Heart left ventricle (tissue), 16 donors: ENCODE measurements at regions not wholly inside any gene's neighbourhood (a gene's known extent, or its start where the extent isn't known, plus 50 kb on each side); places are given as distances from the start of the nearest gene placed in this dataset.

Experiments used
- ATAC-seq, 4 donors: fragments of 200-7000 bp; cut with Tn5 transposase; one replicate each; pipeline ENCODE4 v1.9.1; 2020 to 2022; ENCODE audit warnings: moderate library complexity in 4 of 4, mild to moderate bottlenecking in 3 of 4, moderate number of reproducible peaks in 1 of 4
- DNase-seq, 5 donors: peaks; one replicate each; pipeline ENCODE4 v3.0.0-alpha.2; 2020
- H3K27ac ChIP-seq, 12 donors: fragments of 200-600 bp; sonication (generic) in 4 of 12; one replicate each; pipeline versions ENCODE4 v1.5.0 to v1.8.0; 2016 to 2022; ENCODE audit warnings: mild to moderate bottlenecking in 2 of 12
- H3K27me3 ChIP-seq, 9 donors: fragments of 200-600 bp; sonication (generic) in 2 of 9; one replicate each; pipeline versions ENCODE4 v1.5.1 to v1.8.0; 2016 to 2022; ENCODE audit warnings: mild to moderate bottlenecking in 3 of 9
- H3K36me3 ChIP-seq, 9 donors: fragments of 200-600 bp; sonication (generic) in 2 of 9; one replicate each; pipeline versions ENCODE4 v1.5.0 to v1.8.0; 2018 to 2022; ENCODE audit warnings: mild to moderate bottlenecking in 2 of 9
- H3K4me1 ChIP-seq, 12 donors: fragments of 200-600 bp; sonication (generic) in 4 of 12; one replicate each; pipeline versions ENCODE4 v1.5.0 to v1.8.0; 2016 to 2022; ENCODE audit warnings: mild to moderate bottlenecking in 3 of 12
- H3K4me3 ChIP-seq, 12 donors: fragments of 200-600 bp; sonication (generic) in 4 of 12; one replicate each; pipeline versions ENCODE4 v1.5.0 to v1.8.0; 2017 to 2022; ENCODE audit warnings: mild to moderate bottlenecking in 9 of 12, moderate library complexity in 4 of 12
- H3K9me3 ChIP-seq, 12 donors: fragments of 200-600 bp; sonication (generic) in 4 of 12; one replicate each; pipeline versions ENCODE4 v1.5.0 to v1.8.0; 2016 to 2022; ENCODE audit warnings: mild to moderate bottlenecking in 1 of 12
- POLR2A ChIP-seq, 2 donors: fragments of 450-650 bp; IDR thresholded peaks; one replicate each; pipeline ENCODE4 v1.6.1; 2017; ENCODE audit warnings: antibody characterized with exemption in 2 of 2, mild to moderate bottlenecking in 2 of 2, moderate library complexity in 2 of 2
- WGBS, 4 donors: extraction: QIAGEN DNeasy Blood & Tissue Kit in 2 of 4; methylation state at CpG; one replicate each; pipeline versions ENCODE4 v1.1.5 to v1.1.7; 2013 to 2018; 5-methylcytosine and 5-hydroxymethylcytosine counted together
- intact Hi-C, 10 donors: fragments of 100-400 bp; cut with DNase I; formaldehyde crosslinking; loops; one replicate each; pipeline versions ENCODE4 v1.11.1 to v1.14.2; 2022
- TF ChIP-seq, protein P1 (sequence below), 12 donors: fragments of 200-600 bp; sonication (generic) in 4 of 12; IDR thresholded peaks; one replicate each; pipeline versions ENCODE4 v1.5.0 to v1.8.0; 2018 to 2022; ENCODE audit warnings: antibody characterized with exemption in 12 of 12, mild to moderate bottlenecking in 5 of 12
- donor health status: ischemic (EF 13 %, LVEDD 7.1; RV severe dilation, severe dysfunction).
- donor health status: healthy with polysubstance abuse.
- donor health status: DM: no; HTN: yes; CAD: no.
- donor health status: DM: no; HTN: no; CAD: no.
- donor health status: ischemic (EF 25% LVEDD 6.9; RV normal size, moderate dysfunction).
- donor health status: ischemic (EF 25% LVEDD 5.7; RV mildly dilated, moderate dysfunction).
- donor health status: healthy.
- donor health status: DM: yes; HTN: yes; CAD: no.
- donor health status: ischemic (EF 35%, LVEDD 5.7; RV mildly dilated, moderate dysfunction).
- donor health status: nonischemic (EF 11% LVEDD 7.7; RV severe dilation, severe dysfunction).
- donor health status: DM: yes; HTN: yes; CAD: no.
- donor health status: PGD.
- donor health status: ischemic (EF 29% LVEDD 5.4; RV normal size, mild dysfunction).
- donor health status: nonischemic (EF 23%, LVEDD 6.1; RV moderate dilation, normal function).

DNA sequence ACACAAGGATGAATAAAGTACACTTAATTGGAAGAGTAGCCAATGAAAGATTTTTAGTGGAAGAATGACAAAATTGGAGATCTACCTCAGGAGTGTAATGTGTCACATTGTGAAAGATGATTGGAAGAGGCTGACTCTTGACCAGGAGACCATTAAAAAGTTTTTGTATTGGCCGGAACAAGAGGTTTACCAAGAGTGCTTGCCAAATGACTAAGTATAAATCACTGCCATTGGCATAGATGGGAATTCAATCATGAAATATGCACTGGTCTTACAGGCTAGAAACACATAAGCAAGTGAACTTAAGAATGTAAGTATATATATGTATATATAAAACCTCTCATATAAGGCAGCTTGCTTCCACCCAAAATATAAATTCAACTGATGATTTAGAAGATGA, 58.7 kb upstream of the TFEC start:
- WGBS, 4 donors = 90 to 100% (median 95%) methylated on average over 1 of the region's 1 CpG
- Histone ChIP-seq H3K4me3 (no peak overlapping the region), H3K27ac (no peak overlapping the region), H3K27me3 (no peaks in the 10 kb centered on the region), H3K4me1 (no peaks in the 10 kb centered on the region), H3K9me3 (no peaks in the 10 kb centered on the region), H3K36me3 (no peaks in the 10 kb centered on the region)
- ATAC-seq (no peak), DNase-seq (no peak)
- TF ChIP-seq, protein P1, sequence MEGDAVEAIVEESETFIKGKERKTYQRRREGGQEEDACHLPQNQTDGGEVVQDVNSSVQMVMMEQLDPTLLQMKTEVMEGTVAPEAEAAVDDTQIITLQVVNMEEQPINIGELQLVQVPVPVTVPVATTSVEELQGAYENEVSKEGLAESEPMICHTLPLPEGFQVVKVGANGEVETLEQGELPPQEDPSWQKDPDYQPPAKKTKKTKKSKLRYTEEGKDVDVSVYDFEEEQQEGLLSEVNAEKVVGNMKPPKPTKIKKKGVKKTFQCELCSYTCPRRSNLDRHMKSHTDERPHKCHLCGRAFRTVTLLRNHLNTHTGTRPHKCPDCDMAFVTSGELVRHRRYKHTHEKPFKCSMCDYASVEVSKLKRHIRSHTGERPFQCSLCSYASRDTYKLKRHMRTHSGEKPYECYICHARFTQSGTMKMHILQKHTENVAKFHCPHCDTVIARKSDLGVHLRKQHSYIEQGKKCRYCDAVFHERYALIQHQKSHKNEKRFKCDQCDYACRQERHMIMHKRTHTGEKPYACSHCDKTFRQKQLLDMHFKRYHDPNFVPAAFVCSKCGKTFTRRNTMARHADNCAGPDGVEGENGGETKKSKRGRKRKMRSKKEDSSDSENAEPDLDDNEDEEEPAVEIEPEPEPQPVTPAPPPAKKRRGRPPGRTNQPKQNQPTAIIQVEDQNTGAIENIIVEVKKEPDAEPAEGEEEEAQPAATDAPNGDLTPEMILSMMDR (IDR thresholded peaks at IDR 0.05) = no peak
- TF ChIP-seq POLR2A (IDR thresholded peaks at IDR 0.05) = no peak
- intact Hi-C loops = no loop called here

DNA sequence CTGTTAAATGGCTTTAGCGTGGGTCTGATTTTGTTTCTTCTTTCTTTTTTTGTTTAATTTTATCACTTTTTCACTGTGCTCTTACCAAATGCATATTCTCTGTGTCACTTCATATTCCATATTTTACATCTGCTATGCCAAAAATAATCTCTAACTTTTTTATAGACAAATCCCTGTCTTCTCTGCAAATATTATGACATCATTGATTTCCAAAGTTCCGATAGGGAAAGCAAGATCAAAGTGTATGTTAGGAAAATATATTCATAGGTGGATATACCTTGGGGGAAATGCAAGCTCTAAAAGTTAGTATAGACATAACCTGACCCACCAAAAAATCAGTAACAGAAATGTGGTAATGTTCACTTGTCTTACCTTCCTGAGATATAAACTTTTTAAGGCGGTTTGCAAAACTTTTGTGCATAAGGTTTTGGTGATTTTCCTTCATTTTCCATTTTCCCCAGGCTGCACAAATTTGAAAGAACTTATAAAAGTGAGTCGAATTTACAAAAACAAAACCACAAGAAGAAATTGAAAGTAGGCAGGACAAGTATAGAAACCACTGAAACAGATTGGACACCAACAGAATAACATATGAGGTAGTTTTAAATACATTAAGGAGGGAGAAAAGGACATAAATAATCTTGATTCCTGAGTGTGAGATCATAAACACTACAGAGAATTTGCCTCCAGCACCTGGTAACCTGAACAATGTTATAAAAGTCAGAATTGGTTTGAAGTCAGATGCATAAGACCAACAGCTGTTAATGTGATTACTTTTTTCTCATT, 63.1 kb upstream of the TFEC start:
- no peak for DNase-seq
- Histone ChIP-seq H3K4me3 (no peak overlapping the region), H3K36me3 (no peaks in the 10 kb centered on the region), H3K27me3 (no peaks in the 10 kb centered on the region), H3K9me3 (no peaks in the 10 kb centered on the region), H3K4me1 (no peaks in the 10 kb centered on the region), H3K27ac (no peak overlapping the region)
- intact Hi-C loops = no loop called here
- no peak for ATAC-seq
- 77 to 88% (median 83%) methylated on average over 4 of the region's 4 CpGs for WGBS, 4 donors
- TF ChIP-seq POLR2A (IDR thresholded peaks at IDR 0.05) = no peak

DNA sequence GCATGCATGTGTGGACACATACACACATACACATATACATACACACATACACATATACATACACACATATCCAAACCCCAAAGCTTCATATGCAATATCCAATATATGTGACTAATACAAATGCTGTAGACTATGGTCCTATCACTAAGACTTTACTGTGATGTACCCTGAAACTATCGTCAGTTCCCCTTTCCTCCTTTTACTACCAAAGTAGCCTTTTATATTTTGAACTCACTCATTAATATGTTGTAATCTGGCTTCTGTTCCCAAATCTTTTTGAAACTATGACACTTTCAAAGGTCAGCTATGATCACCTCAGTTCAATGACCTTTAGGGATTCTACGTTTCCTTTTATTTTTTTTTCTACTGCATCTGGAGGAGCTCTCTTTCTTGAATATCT, 64.8 kb upstream of the TFEC start:
- intact Hi-C loops = no loop called here
- H3K4me3 ChIP-seq = no peak overlapping the region
- WGBS, 4 donors = 68 to 81% (median 80%) methylated on average over 2 of the region's 2 CpGs
- H3K4me1 ChIP-seq = no peaks in the 10 kb centered on the region
- no peaks in the 10 kb centered on the region for H3K9me3 ChIP-seq
- DNase-seq (no peak), ATAC-seq (no peak)
- no peaks in the 10 kb centered on the region for H3K36me3 ChIP-seq
- no peak overlapping the region for H3K27ac ChIP-seq
- TF ChIP-seq POLR2A (IDR thresholded peaks at IDR 0.05) = no peak
- TF ChIP-seq, protein P1 (IDR thresholded peaks at IDR 0.05) = no peak
- H3K27me3 ChIP-seq = peaks cover 0 to under 1% (median 0%) of the 10 kb centered on the region in 9 donors

DNA sequence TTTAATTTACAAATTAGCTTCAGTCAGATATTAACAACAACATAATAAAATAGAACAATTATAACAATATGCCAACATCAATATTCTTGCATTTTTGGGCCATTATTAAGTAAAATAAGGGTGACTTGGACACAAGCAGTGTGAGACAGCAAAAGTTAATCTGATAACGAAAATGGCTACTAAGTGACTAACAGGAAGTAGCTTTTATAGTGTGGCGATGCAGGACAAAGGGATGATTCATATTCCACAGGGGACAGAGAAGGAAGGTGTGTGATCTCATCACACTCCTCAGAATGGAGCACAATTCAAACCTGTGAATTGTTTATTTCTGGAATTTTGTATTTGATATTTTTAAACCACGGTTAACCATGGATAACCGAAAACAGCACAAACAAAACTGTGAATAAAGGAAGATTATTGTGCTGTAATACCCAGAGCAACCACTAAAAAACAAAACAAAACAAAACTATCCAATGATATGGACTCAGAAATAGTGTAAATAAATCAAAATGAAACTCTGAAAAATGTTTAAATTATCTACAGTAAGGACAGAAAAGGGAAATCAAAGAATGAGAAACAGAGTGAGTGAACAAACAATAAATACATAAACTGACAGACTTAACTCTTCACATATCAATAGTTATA, 66.9 kb upstream of the TFEC start:
- DNase-seq (no peak), ATAC-seq (no peak)
- Histone ChIP-seq H3K27me3 (peaks cover 0 to 2% (median 0%) of the 10 kb centered on the region in 9 donors), H3K4me3 (no peak overlapping the region), H3K4me1 (no peaks in the 10 kb centered on the region), H3K9me3 (no peaks in the 10 kb centered on the region), H3K27ac (no peak overlapping the region), H3K36me3 (no peaks in the 10 kb centered on the region)
- 61 to 71% (median 63%) methylated on average over 4 of the region's 4 CpGs for WGBS, 4 donors
- TF ChIP-seq, protein P1 (IDR thresholded peaks at IDR 0.05) = peak in 3 of 12 donors; percentile 23 to 55 (median 49)
- TF ChIP-seq POLR2A (IDR thresholded peaks at IDR 0.05) = no peak
- intact Hi-C loops = no loop called here
